ENCODE measurements at regions not wholly inside any gene's neighbourhood (a gene's known extent, or its start where the extent isn't known, plus 50 kb on each side); places are given as distances from the start of the nearest gene placed in this dataset.

DNA sequence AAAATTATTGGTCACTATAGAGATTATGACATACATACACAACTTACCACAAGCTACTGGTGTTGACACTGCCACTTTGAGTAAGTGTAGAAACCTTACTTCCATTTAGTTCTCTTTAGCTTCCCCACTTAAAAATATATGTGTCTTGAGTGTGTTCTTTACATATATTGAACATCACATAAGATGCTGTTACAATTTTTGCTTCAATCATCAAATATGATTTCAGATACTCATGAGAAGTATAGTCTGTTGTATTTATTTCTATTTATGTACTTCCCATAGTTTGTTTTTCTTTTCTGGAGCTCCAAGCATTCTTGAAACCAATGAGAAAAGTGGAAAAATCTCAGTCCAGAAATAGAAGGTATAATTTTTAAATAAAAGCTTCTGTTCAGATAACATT lies 102.7 kb upstream of the SDK1 start:
- Histone ChIP-seq H3K4me1 (ENCODE audit: insufficient read depth, low read length) (no peaks in the 10 kb centered on the region), H3K4me3 (ENCODE audit: low read depth in 1 of 2, low read length in 2 of 2) (no peak overlapping the region), H3K9ac (ENCODE audit: low read length) (no peak overlapping the region), H3K36me3 (ENCODE audit: insufficient read depth, low read length) (no peaks in the 10 kb centered on the region), H3K27ac (ENCODE audit: low read depth, low read length) (no peak overlapping the region), H3K9me3 (ENCODE audit: low read length) (no peaks in the 10 kb centered on the region), H3K27me3 (ENCODE audit: control insufficient read depth in 1 of 2, insufficient read depth in 2 of 2, low read length in 2 of 2) (no peaks in the 10 kb centered on the region)

DNA sequence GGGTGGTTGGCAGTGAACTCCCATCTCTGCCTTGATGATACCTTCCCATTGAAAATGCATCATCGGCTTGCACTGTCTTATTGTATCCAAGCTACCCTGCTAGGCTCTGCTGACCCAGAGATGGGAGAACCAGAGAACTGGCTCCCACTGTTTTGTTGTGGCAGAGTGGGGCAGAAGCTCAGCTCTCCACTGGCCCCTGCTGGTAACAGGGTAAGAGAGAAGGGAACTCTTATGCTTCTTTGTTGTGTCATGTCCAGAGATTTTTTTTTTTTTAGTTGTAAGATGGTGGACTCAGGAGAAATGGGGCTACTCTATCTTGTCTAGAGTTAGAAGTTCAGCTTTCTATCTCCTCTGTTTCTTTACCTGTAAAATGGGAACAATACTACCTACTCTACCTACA lies 100.5 kb upstream of the SDK1 start:
- H3K27me3 ChIP-seq (ENCODE audit: control insufficient read depth in 1 of 2, insufficient read depth in 2 of 2, low read length in 2 of 2) = no peaks in the 10 kb centered on the region
- no peak overlapping the region for H3K4me3 ChIP-seq (ENCODE audit: low read depth in 1 of 2, low read length in 2 of 2)
- H3K9ac ChIP-seq (ENCODE audit: low read length) = no peak overlapping the region
- no peaks in the 10 kb centered on the region for H3K4me1 ChIP-seq (ENCODE audit: insufficient read depth, low read length)
- no peaks in the 10 kb centered on the region for H3K9me3 ChIP-seq (ENCODE audit: low read length)
- H3K36me3 ChIP-seq (ENCODE audit: insufficient read depth, low read length) = no peaks in the 10 kb centered on the region
- H3K27ac ChIP-seq (ENCODE audit: low read depth, low read length) = no peak overlapping the region

DNA sequence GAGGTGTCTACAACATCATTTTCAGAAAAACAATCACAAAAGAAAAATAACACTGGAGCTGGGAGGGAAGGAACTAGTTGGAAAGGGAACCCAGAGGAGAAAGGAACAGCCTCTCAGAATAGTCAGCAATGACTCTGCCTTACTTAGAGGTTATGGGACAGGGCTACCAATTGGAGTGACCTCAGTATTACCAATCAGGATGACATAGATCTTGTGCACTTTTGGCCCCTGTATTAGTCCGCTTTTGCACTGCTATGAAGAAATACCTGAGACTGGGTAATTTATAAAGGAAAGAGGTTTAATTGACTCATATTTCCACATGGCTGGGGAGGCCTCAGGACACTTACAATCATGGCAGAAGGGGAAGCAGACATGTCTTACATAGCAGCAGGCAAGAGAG lies 99.7 kb upstream of the SDK1 start:
- Histone ChIP-seq H3K9me3 (ENCODE audit: low read length) (no peaks in the 10 kb centered on the region), H3K36me3 (ENCODE audit: insufficient read depth, low read length) (no peaks in the 10 kb centered on the region), H3K4me3 (ENCODE audit: low read depth in 1 of 2, low read length in 2 of 2) (no peak overlapping the region), H3K27ac (ENCODE audit: low read depth, low read length) (no peak overlapping the region), H3K27me3 (ENCODE audit: control insufficient read depth in 1 of 2, insufficient read depth in 2 of 2, low read length in 2 of 2) (no peaks in the 10 kb centered on the region), H3K4me1 (ENCODE audit: insufficient read depth, low read length) (no peaks in the 10 kb centered on the region), H3K9ac (ENCODE audit: low read length) (no peak overlapping the region)

DNA sequence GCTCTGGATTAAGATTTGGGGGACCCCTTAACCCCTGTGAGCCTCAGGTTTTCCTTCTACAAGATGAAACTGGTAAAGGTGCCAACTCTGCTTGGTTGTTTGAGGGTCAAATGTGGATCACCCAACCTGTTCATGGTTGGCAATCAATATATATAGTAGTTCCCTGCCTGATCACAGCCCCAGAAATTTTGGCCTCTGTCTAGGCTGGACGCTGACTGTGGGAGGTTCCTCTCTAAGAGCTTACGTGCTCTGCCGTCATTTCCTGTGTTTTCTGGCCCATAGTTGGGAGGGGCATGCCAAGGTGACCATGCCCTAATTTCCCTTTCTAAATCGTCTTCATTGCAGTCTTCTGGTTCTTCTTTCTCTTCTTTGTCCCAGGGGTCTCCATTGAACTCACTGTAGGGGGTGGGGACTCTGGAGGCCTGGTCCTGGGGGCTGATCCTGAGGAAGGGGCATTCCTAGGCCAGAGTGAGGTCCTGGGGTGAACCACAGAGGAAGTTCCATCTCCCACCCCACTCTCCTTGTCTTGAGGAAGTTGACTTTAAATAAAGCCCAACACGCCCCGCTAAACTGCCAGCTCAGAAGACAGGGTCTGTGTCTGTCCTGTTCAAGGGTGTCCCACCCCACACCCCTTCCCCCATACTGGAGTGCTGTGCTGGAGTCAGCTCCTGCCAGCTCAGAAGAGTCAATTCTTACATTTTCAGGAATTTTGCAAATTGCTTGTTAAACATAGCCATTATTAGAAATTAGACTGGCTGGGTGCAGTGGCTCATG lies 98.9 kb upstream of the SDK1 start:
- H3K9ac ChIP-seq (ENCODE audit: low read length) = no peak overlapping the region
- H3K4me1 ChIP-seq (ENCODE audit: insufficient read depth, low read length) = no peaks in the 10 kb centered on the region
- H3K4me3 ChIP-seq (ENCODE audit: low read depth in 1 of 2, low read length in 2 of 2) = no peak overlapping the region
- H3K9me3 ChIP-seq (ENCODE audit: low read length) = no peaks in the 10 kb centered on the region
- no peaks in the 10 kb centered on the region for H3K27me3 ChIP-seq (ENCODE audit: control insufficient read depth in 1 of 2, insufficient read depth in 2 of 2, low read length in 2 of 2)
- H3K27ac ChIP-seq (ENCODE audit: low read depth, low read length) = no peak overlapping the region
- no peaks in the 10 kb centered on the region for H3K36me3 ChIP-seq (ENCODE audit: insufficient read depth, low read length)

GRCh38 chr7:3204526-3204925 lies 96.5 kb upstream of the SDK1 start:
- H3K27ac ChIP-seq (ENCODE audit: low read depth, low read length) = no peak overlapping the region
- no peak overlapping the region for H3K9ac ChIP-seq (ENCODE audit: low read length)
- H3K36me3 ChIP-seq (ENCODE audit: insufficient read depth, low read length) = no peaks in the 10 kb centered on the region
- H3K27me3 ChIP-seq (ENCODE audit: control insufficient read depth in 1 of 2, insufficient read depth in 2 of 2, low read length in 2 of 2) = no peaks in the 10 kb centered on the region
- no peak overlapping the region for H3K4me3 ChIP-seq (ENCODE audit: low read depth in 1 of 2, low read length in 2 of 2)
- no peaks in the 10 kb centered on the region for H3K4me1 ChIP-seq (ENCODE audit: insufficient read depth, low read length)
- H3K9me3 ChIP-seq (ENCODE audit: low read length) = no peaks in the 10 kb centered on the region

GRCh38 chr7:3206101-3206500 lies 95.0 kb upstream of the SDK1 start:
- no peak overlapping the region for H3K4me3 ChIP-seq (ENCODE audit: low read depth in 1 of 2, low read length in 2 of 2)

GRCh38 chr7:3206771-3207191 lies 94.3 kb upstream of the SDK1 start:
- Histone ChIP-seq H3K4me3 (ENCODE audit: low read depth in 1 of 2, low read length in 2 of 2) (no peak overlapping the region), H3K9ac (ENCODE audit: low read length) (no peak overlapping the region), H3K27ac (ENCODE audit: low read depth, low read length) (no peak overlapping the region), H3K27me3 (ENCODE audit: control insufficient read depth in 1 of 2, insufficient read depth in 2 of 2, low read length in 2 of 2) (no peaks in the 10 kb centered on the region), H3K4me1 (ENCODE audit: insufficient read depth, low read length) (no peaks in the 10 kb centered on the region), H3K36me3 (ENCODE audit: insufficient read depth, low read length) (no peaks in the 10 kb centered on the region), H3K9me3 (ENCODE audit: low read length) (no peaks in the 10 kb centered on the region)

More at GRCh38 chr7:3206101-3206500, 95.0 kb upstream of the SDK1 start:
- Histone ChIP-seq H3K27me3 (ENCODE audit: control insufficient read depth in 1 of 2, insufficient read depth in 2 of 2, low read length in 2 of 2) (no peaks in the 10 kb centered on the region), H3K4me1 (ENCODE audit: insufficient read depth, low read length) (no peaks in the 10 kb centered on the region), H3K36me3 (ENCODE audit: insufficient read depth, low read length) (no peaks in the 10 kb centered on the region), H3K9ac (ENCODE audit: low read length) (no peak overlapping the region), H3K9me3 (ENCODE audit: low read length) (no peaks in the 10 kb centered on the region), H3K27ac (ENCODE audit: low read depth, low read length) (no peak overlapping the region)

GRCh38 chr7:3207387-3207902 lies 93.6 kb upstream of the SDK1 start:
- Histone ChIP-seq H3K9me3 (ENCODE audit: low read length) (no peaks in the 10 kb centered on the region), H3K36me3 (ENCODE audit: insufficient read depth, low read length) (no peaks in the 10 kb centered on the region), H3K27me3 (ENCODE audit: control insufficient read depth in 1 of 2, insufficient read depth in 2 of 2, low read length in 2 of 2) (no peaks in the 10 kb centered on the region), H3K4me1 (ENCODE audit: insufficient read depth, low read length) (no peaks in the 10 kb centered on the region), H3K9ac (ENCODE audit: low read length) (no peak overlapping the region), H3K4me3 (ENCODE audit: low read depth in 1 of 2, low read length in 2 of 2) (no peak overlapping the region), H3K27ac (ENCODE audit: low read depth, low read length) (no peak overlapping the region)

- H3K9me3 ChIP-seq (ENCODE audit: low read length) = no peaks in the 10 kb centered on the region
- no peak overlapping the region for H3K4me3 ChIP-seq (ENCODE audit: low read depth in 1 of 2, low read length in 2 of 2)
Observed at GRCh38 chr7:3210531-3210930, 90.5 kb upstream of the SDK1 start.

GRCh38 chr7:3214090-3214413 lies 87.0 kb upstream of the SDK1 start:
- H3K9me3 ChIP-seq (ENCODE audit: low read length) = no peaks in the 10 kb centered on the region
- no peaks in the 10 kb centered on the region for H3K36me3 ChIP-seq (ENCODE audit: insufficient read depth, low read length)
- H3K9ac ChIP-seq (ENCODE audit: low read length) = no peak overlapping the region
- H3K4me1 ChIP-seq (ENCODE audit: insufficient read depth, low read length) = peaks cover 5% of the 10 kb centered on the region
- no peak overlapping the region for H3K27ac ChIP-seq (ENCODE audit: low read depth, low read length)
- no peaks in the 10 kb centered on the region for H3K27me3 ChIP-seq (ENCODE audit: control insufficient read depth in 1 of 2, insufficient read depth in 2 of 2, low read length in 2 of 2)
- H3K4me3 ChIP-seq (ENCODE audit: low read depth in 1 of 2, low read length in 2 of 2) = no peak overlapping the region

More at GRCh38 chr7:3210531-3210930, 90.5 kb upstream of the SDK1 start:
- H3K4me1 ChIP-seq (ENCODE audit: insufficient read depth, low read length) = no peaks in the 10 kb centered on the region
- no peaks in the 10 kb centered on the region for H3K36me3 ChIP-seq (ENCODE audit: insufficient read depth, low read length)
- no peaks in the 10 kb centered on the region for H3K27me3 ChIP-seq (ENCODE audit: control insufficient read depth in 1 of 2, insufficient read depth in 2 of 2, low read length in 2 of 2)
- no peak overlapping the region for H3K9ac ChIP-seq (ENCODE audit: low read length)
- H3K27ac ChIP-seq (ENCODE audit: low read depth, low read length) = no peak overlapping the region

GRCh38 chr7:3215624-3216585 lies 85.1 kb upstream of the SDK1 start:
- Histone ChIP-seq H3K9ac (ENCODE audit: low read length) (no peak overlapping the region), H3K9me3 (ENCODE audit: low read length) (no peaks in the 10 kb centered on the region), H3K27ac (ENCODE audit: low read depth, low read length) (no peak overlapping the region)

More at GRCh38 chr7:3215624-3216585, 85.1 kb upstream of the SDK1 start:
- Histone ChIP-seq H3K36me3 (ENCODE audit: insufficient read depth, low read length) (no peaks in the 10 kb centered on the region), H3K4me1 (ENCODE audit: insufficient read depth, low read length) (peaks cover 5% of the 10 kb centered on the region), H3K27me3 (ENCODE audit: control insufficient read depth in 1 of 2, insufficient read depth in 2 of 2, low read length in 2 of 2) (no peaks in the 10 kb centered on the region), H3K4me3 (ENCODE audit: low read depth in 1 of 2, low read length in 2 of 2) (no peak overlapping the region)
